ENCODE measurements at regions not wholly inside any gene's neighbourhood (a gene's known extent, or its start where the extent isn't known, plus 50 kb on each side); places are given as distances from the start of the nearest gene placed in this dataset.

GRCh38 chr5:53180538-53180937 is 71.0 kb upstream of the MOCS2 start:
- Mint-ChIP-seq H3K4me3 (ENCODE audit: low read depth, unreplicated experiment) (no peak overlapping the region), H3K27me3 (ENCODE audit: unreplicated experiment) (no peaks in the 10 kb centered on the region), H3K36me3 (ENCODE audit: insufficient read depth, unreplicated experiment) (no peaks in the 10 kb centered on the region), H3K9me3 (ENCODE audit: low read depth, unreplicated experiment) (peaks cover 3% of the 10 kb centered on the region), H3K4me1 (ENCODE audit: low read depth, unreplicated experiment) (peaks cover 13% of the 10 kb centered on the region), H3K27ac (ENCODE audit: unreplicated experiment) (no peak overlapping the region)
- no peak for TF ChIP-seq CTCF (IDR thresholded peaks at IDR 0.05; ENCODE audit: unreplicated experiment)
- CTCF ChIA-PET: interaction anchor here (0.6 kb wide), 1 partner anchor 250 kb away, joined by 5 read pairs; no protein-coding TSS in a partner anchor
- BruUV-seq (replicated peaks): no TSS peak
- intact Hi-C loops (cut with micrococcal nuclease; ENCODE audit: unreplicated experiment): no loop called here
- no peak for DNase-seq

GRCh38 chr5:53180991-53181390 is 71.4 kb upstream of the MOCS2 start:
- CTCF ChIA-PET: interaction anchor here (0.6 kb wide), 1 partner anchor 250 kb away, joined by 5 read pairs; no protein-coding TSS in a partner anchor
- no peaks in the 10 kb centered on the region for H3K27me3 Mint-ChIP-seq (ENCODE audit: unreplicated experiment)

GRCh38 chr5:53183880-53184279 is 74.3 kb upstream of the MOCS2 start:
- CTCF ChIA-PET: no interaction called here
- no peak overlapping the region for H3K4me3 Mint-ChIP-seq (ENCODE audit: low read depth, unreplicated experiment)

More at GRCh38 chr5:53180991-53181390, 71.4 kb upstream of the MOCS2 start:
- no TSS peak for BruUV-seq (replicated peaks)
- Mint-ChIP-seq H3K4me1 (ENCODE audit: low read depth, unreplicated experiment) (peaks cover 13% of the 10 kb centered on the region), H3K27ac (ENCODE audit: unreplicated experiment) (no peak overlapping the region), H3K36me3 (ENCODE audit: insufficient read depth, unreplicated experiment) (no peaks in the 10 kb centered on the region), H3K4me3 (ENCODE audit: low read depth, unreplicated experiment) (no peak overlapping the region), H3K9me3 (ENCODE audit: low read depth, unreplicated experiment) (peaks cover 2% of the 10 kb centered on the region)
- intact Hi-C loops (cut with micrococcal nuclease; ENCODE audit: unreplicated experiment): no loop called here
- no peak for TF ChIP-seq CTCF (IDR thresholded peaks at IDR 0.05; ENCODE audit: unreplicated experiment)
- DNase-seq: no peak

GRCh38 chr5:53191548-53192165 is 82.1 kb upstream of the MOCS2 start:
- intact Hi-C loops (cut with micrococcal nuclease; ENCODE audit: unreplicated experiment): no loop called here
- no peaks in the 10 kb centered on the region for H3K27me3 Mint-ChIP-seq (ENCODE audit: unreplicated experiment)
- H3K36me3 Mint-ChIP-seq (ENCODE audit: insufficient read depth, unreplicated experiment): no peaks in the 10 kb centered on the region
- CTCF ChIA-PET: no interaction called here
- no peak overlapping the region for H3K4me3 Mint-ChIP-seq (ENCODE audit: low read depth, unreplicated experiment)
- no TSS peak for BruUV-seq (replicated peaks)
- no peak overlapping the region for H3K27ac Mint-ChIP-seq (ENCODE audit: unreplicated experiment)
- peaks cover 9% of the 10 kb centered on the region for H3K9me3 Mint-ChIP-seq (ENCODE audit: low read depth, unreplicated experiment)
- peaks cover 9% of the 10 kb centered on the region for H3K4me1 Mint-ChIP-seq (ENCODE audit: low read depth, unreplicated experiment)
- no peak for DNase-seq
- no peak for TF ChIP-seq CTCF (IDR thresholded peaks at IDR 0.05; ENCODE audit: unreplicated experiment)

More at GRCh38 chr5:53183880-53184279, 74.3 kb upstream of the MOCS2 start:
- no peaks in the 10 kb centered on the region for H3K36me3 Mint-ChIP-seq (ENCODE audit: insufficient read depth, unreplicated experiment)
- intact Hi-C loops (cut with micrococcal nuclease; ENCODE audit: unreplicated experiment): no loop called here
- H3K4me1 Mint-ChIP-seq (ENCODE audit: low read depth, unreplicated experiment): peaks cover 3% of the 10 kb centered on the region
- peaks cover 7% of the 10 kb centered on the region for H3K9me3 Mint-ChIP-seq (ENCODE audit: low read depth, unreplicated experiment)
- no peak for TF ChIP-seq CTCF (IDR thresholded peaks at IDR 0.05; ENCODE audit: unreplicated experiment)
- BruUV-seq (replicated peaks): no TSS peak
- DNase-seq: no peak
- H3K27me3 Mint-ChIP-seq (ENCODE audit: unreplicated experiment): no peaks in the 10 kb centered on the region
- H3K27ac Mint-ChIP-seq (ENCODE audit: unreplicated experiment): no peak overlapping the region
